Neutrophil (primary cell): ENCODE measurements at regions not wholly inside any gene's neighbourhood (a gene's known extent, or its start where the extent isn't known, plus 50 kb on each side); places are given as distances from the start of the nearest gene placed in this dataset.

Experiments used
- H3K27ac ChIP-seq: fragments of 200-600 bp; sonication (generic); 2 replicates; pipeline ENCODE4 v1.5.1; 2016; ENCODE audit warnings: mild to moderate bottlenecking, moderate library complexity
- H3K27me3 ChIP-seq: fragments of 200-600 bp; sonication (generic); 2 replicates; pipeline ENCODE4 v1.6.0; 2016; ENCODE audit warnings: mild to moderate bottlenecking
- H3K36me3 ChIP-seq: fragments of 200-600 bp; sonication (generic); 2 replicates; pipeline ENCODE4 v1.5.1; 2017
- H3K4me1 ChIP-seq, 2 experiments: fragments of 200-600 bp in 1 of 2; sonication (generic) in 1 of 2; 1 replicate in 1 of 2; 2 replicates in 1 of 2; pipeline versions ENCODE4 v1.5.1 to v1.6.1; 2013 to 2016; ENCODE audit warnings: low read depth in 1 of 2, low read length in 1 of 2, mild to moderate bottlenecking in 1 of 2, moderate library complexity in 1 of 2; ENCODE audit not compliant: control insufficient read depth in 1 of 2, insufficient read depth in 1 of 2
- H3K4me3 ChIP-seq, 2 experiments: fragments of 200-600 bp in 1 of 2; sonication (generic) in 1 of 2; 1 replicate in 1 of 2; 2 replicates in 1 of 2; pipeline ENCODE4 v1.5.1; 2013 to 2016; ENCODE audit warnings: low read depth in 1 of 2, low read length in 1 of 2, mild to moderate bottlenecking in 1 of 2, moderate library complexity in 1 of 2
- H3K9me3 ChIP-seq: fragments of 200-600 bp; sonication (generic); 2 replicates; pipeline ENCODE4 v1.5.1; 2016
- TF ChIP-seq, protein P1 (sequence below): fragments of 200-600 bp; sonication (generic); IDR thresholded peaks from 2 replicates; pipeline ENCODE4 v1.5.1; 2016; ENCODE audit warnings: antibody characterized with exemption

DNA sequence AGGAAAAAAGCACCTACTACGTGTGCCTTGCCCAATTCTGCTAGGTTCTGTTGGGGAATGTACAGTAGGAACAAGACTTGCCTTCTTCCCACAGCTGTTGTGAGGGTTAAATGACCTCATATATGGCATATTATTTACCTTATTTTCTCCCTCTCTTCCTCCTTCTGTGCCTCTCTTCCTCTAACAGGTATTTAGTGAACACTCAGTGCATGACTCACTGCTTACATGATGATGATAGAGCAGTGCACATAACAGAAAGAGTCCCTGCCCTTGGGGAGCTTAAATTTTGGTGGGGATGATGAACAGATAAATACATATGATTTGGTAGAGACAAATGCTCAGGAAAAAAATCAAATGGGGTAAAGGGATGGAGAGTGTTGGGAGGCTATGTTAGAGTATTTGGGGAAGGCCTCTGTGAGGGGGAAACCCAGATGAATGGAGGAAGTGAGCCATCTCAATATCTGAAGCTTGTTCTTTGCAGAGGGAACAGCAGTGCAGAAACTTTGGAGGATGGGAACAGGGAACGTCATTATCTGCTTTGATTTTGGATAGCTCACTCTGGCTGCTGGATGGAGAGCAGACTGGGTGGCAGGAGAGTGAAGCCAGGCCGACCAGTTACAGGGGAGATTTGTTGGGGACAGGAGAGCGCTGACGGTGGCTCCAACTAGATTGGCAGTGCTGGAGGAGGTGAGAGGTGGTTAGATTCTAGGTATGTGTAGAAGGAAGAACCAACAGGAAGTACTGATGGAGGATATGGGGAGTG, 95.5 kb upstream of the TENM4 start:
- TF ChIP-seq, protein P1, sequence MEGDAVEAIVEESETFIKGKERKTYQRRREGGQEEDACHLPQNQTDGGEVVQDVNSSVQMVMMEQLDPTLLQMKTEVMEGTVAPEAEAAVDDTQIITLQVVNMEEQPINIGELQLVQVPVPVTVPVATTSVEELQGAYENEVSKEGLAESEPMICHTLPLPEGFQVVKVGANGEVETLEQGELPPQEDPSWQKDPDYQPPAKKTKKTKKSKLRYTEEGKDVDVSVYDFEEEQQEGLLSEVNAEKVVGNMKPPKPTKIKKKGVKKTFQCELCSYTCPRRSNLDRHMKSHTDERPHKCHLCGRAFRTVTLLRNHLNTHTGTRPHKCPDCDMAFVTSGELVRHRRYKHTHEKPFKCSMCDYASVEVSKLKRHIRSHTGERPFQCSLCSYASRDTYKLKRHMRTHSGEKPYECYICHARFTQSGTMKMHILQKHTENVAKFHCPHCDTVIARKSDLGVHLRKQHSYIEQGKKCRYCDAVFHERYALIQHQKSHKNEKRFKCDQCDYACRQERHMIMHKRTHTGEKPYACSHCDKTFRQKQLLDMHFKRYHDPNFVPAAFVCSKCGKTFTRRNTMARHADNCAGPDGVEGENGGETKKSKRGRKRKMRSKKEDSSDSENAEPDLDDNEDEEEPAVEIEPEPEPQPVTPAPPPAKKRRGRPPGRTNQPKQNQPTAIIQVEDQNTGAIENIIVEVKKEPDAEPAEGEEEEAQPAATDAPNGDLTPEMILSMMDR = no peak
- Histone ChIP-seq H3K27ac (no peak overlapping the region), H3K27me3 (no peaks in the 10 kb centered on the region), H3K4me1 (no peaks in the 10 kb centered on the region), H3K36me3 (no peaks in the 10 kb centered on the region), H3K4me3 (no peak overlapping the region), H3K9me3 (no peaks in the 10 kb centered on the region)

DNA sequence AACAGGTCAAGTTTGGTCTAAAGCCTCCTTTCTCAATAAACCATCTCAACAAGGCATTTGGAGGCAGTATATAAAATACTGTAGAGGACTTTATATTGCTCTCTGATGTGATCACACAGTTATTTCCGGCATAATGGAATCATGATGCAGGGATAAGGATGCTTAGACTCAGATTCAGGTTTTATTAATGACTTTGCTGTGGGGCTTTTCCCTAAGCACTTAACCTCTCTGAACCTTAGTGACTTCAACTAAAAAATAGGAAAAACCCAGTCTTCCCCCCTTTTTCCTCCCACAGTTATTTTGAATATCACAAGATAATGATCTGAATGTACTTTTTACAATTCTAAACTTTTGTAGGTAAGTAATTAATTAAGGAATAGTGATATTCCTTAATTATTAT, 94.8 kb upstream of the TENM4 start:
- H3K36me3 ChIP-seq = no peaks in the 10 kb centered on the region
- H3K9me3 ChIP-seq = no peaks in the 10 kb centered on the region
- H3K4me1 ChIP-seq = no peaks in the 10 kb centered on the region
- no peak overlapping the region for H3K27ac ChIP-seq
- TF ChIP-seq, protein P1 = no peak
- no peak overlapping the region for H3K4me3 ChIP-seq
- H3K27me3 ChIP-seq = no peaks in the 10 kb centered on the region

DNA sequence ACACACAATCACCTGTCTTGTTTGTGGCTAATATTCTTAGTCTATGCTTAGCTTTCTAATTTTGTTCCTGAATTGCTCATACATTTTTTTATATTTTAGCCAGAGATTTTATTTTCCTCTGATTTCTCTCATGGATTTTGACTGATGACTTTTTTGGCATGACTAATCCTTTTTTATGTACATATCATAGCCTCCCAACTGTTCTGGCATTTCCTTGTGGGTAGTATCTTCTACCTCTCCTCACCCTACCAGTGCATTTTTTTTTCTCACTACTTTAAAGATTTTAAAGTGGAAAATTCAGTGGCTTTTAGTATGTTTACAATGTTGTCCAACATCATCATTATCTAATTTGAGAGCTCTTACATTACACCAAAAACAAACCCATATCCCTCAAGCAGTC, 84.4 kb upstream of the TENM4 start:
- Histone ChIP-seq H3K4me3 (no peak overlapping the region), H3K36me3 (no peaks in the 10 kb centered on the region), H3K4me1 (no peaks in the 10 kb centered on the region), H3K9me3 (no peaks in the 10 kb centered on the region), H3K27ac (no peak overlapping the region), H3K27me3 (no peaks in the 10 kb centered on the region)
- TF ChIP-seq, protein P1 = no peak

DNA sequence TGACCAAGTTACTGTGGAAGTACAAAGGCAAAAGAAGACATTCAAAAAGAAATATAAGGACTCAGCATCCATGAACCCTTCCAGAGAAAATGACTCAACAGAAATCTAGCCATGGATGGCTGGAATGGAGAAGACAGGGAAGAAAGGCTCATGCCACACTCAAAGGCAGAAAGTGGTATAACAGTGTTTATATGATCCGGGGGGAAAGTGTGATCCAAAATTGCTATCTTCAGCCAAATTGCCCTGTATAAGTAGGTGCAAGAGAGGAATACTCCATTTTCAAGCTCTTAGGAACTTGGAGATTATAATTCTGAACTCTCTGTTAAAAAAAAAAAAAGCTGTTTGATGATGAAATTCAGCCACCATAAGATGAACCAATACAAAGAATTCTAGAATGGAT, 81.8 kb upstream of the TENM4 start:
- TF ChIP-seq, protein P1 = no peak
- H3K9me3 ChIP-seq = no peaks in the 10 kb centered on the region
- H3K27me3 ChIP-seq = no peaks in the 10 kb centered on the region
- H3K4me3 ChIP-seq = no peak overlapping the region
- H3K27ac ChIP-seq = no peak overlapping the region
- H3K4me1 ChIP-seq = no peaks in the 10 kb centered on the region
- H3K36me3 ChIP-seq = no peaks in the 10 kb centered on the region

DNA sequence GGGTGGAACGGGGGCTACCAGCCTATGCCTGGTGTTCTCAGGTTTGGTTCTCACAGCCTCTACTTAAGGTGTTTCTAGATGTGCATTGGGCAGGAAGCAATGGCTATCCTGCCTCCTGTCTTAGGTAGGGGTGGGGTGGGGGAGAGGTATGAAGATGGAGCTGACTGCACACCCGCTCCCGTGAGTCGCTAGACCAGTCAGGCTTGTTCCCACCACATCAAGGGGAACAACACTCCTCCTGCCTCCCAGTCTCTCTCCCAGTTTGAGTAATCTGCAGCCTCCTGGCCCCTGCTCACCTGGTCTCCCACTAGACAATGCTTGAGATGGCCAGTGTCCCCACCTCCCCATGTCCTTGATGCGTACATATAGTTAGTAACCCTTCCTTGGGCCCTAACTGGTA, 79.3 kb upstream of the TENM4 start:
- no peaks in the 10 kb centered on the region for H3K9me3 ChIP-seq
- TF ChIP-seq, protein P1 = no peak
- no peaks in the 10 kb centered on the region for H3K4me1 ChIP-seq
- no peak overlapping the region for H3K27ac ChIP-seq
- H3K27me3 ChIP-seq = no peaks in the 10 kb centered on the region
- H3K36me3 ChIP-seq = no peaks in the 10 kb centered on the region
- H3K4me3 ChIP-seq = no peak overlapping the region
